SK-N-SH treated with all-trans-retinoic acid at 6 μM for 48 hours (cell line): ENCODE measurements at regions not wholly inside any gene's neighbourhood (a gene's known extent, or its start where the extent isn't known, plus 50 kb on each side); places are given as distances from the start of the nearest gene placed in this dataset.

Experiments
- ATAC-seq: fragments of 200-7000 bp; cut with Tn5 transposase; 3 replicates; pipeline ENCODE4 v1.9.1; 2020; ENCODE audit warnings: mild to moderate bottlenecking, moderate library complexity
- ARNTL ChIP-seq: fragments of 450-650 bp; formaldehyde crosslinking; IDR thresholded peaks from 2 replicates; pipeline ENCODE4 v1.5.0; 2020; ENCODE audit warnings: low read depth, mild to moderate bottlenecking, moderate library complexity, borderline replicate concordance
- BACH2 ChIP-seq: fragments of 250-450 bp; sonication (Bioruptor Pico); IDR thresholded peaks from 2 replicates; pipeline ENCODE4 v1.9.0; 2021; ENCODE audit warnings: mild to moderate bottlenecking, borderline replicate concordance
- CREB5 ChIP-seq: fragments of 250-450 bp; sonication (Bioruptor Pico); IDR thresholded peaks from 2 replicates; pipeline ENCODE4 v1.5.1; 2020; ENCODE audit warnings: low read depth, mild to moderate bottlenecking, moderate library complexity
- CSDC2 ChIP-seq: fragments of 250-450 bp; sonication (Bioruptor Pico); IDR thresholded peaks from 2 replicates; pipeline ENCODE4 v1.5.0; 2020; ENCODE audit warnings: mild to moderate bottlenecking, moderate library complexity
- CSRNP3 ChIP-seq: fragments of 250-450 bp; sonication (Bioruptor Pico); IDR thresholded peaks from 2 replicates; pipeline ENCODE4 v1.5.1; 2021; ENCODE audit warnings: mild to moderate bottlenecking, moderate library complexity
- ESRRG ChIP-seq: fragments of 250-450 bp; sonication (Bioruptor Pico); IDR thresholded peaks from 2 replicates; pipeline ENCODE4 v1.6.1; 2021; ENCODE audit warnings: mild to moderate bottlenecking
- GLIS3 ChIP-seq: fragments of 250-450 bp; sonication (Bioruptor Pico); IDR thresholded peaks from 2 replicates; pipeline ENCODE4 v1.5.0; 2020; ENCODE audit warnings: mild to moderate bottlenecking, moderate library complexity
- ISL1 ChIP-seq: fragments of 250-450 bp; sonication (Bioruptor Pico); IDR thresholded peaks from 2 replicates; pipeline ENCODE4 v2.1.2; 2022; ENCODE audit warnings: mild to moderate bottlenecking, moderate library complexity
- OSR1 ChIP-seq: fragments of 250-450 bp; sonication (Bioruptor Pico); IDR thresholded peaks from 2 replicates; pipeline ENCODE4 v1.8.0; 2022; ENCODE audit warnings: moderate library complexity, mild to moderate bottlenecking, inconsistent platforms
- PATZ1 ChIP-seq: fragments of 250-450 bp; sonication (Bioruptor Pico); IDR thresholded peaks from 2 replicates; pipeline ENCODE4 v1.8.0; 2020; ENCODE audit warnings: mild to moderate bottlenecking, moderate library complexity, borderline replicate concordance
- POU6F1 ChIP-seq: fragments of 250-450 bp; sonication (Bioruptor Pico); IDR thresholded peaks from 2 replicates; pipeline ENCODE4 v1.8.0; 2021; ENCODE audit warnings: low read depth, mild to moderate bottlenecking, moderate library complexity, borderline replicate concordance
- PPARA ChIP-seq: fragments of 250-450 bp; sonication (Bioruptor Pico); IDR thresholded peaks from 2 replicates; pipeline ENCODE4 v1.5.0; 2020; ENCODE audit warnings: mild to moderate bottlenecking, borderline replicate concordance
- SNAI2 ChIP-seq: fragments of 250-450 bp; sonication (Bioruptor Pico); IDR thresholded peaks from 2 replicates; pipeline ENCODE4 v1.5.0; 2020; ENCODE audit warnings: mild to moderate bottlenecking, moderate library complexity
- TCF4 ChIP-seq: fragments of 250-450 bp; sonication (Bioruptor Pico); IDR thresholded peaks from 2 replicates; pipeline ENCODE4 v1.8.0; 2021; ENCODE audit warnings: mild to moderate bottlenecking, moderate library complexity, borderline replicate concordance
- TOX ChIP-seq: fragments of 250-450 bp; sonication (Bioruptor Pico); IDR thresholded peaks from 2 replicates; pipeline ENCODE4 v1.8.0; 2021; ENCODE audit warnings: mild to moderate bottlenecking, moderate library complexity, borderline replicate concordance
- TSHZ2 ChIP-seq: fragments of 250-450 bp; sonication (Bioruptor Pico); IDR thresholded peaks from 2 replicates; pipeline ENCODE4 v1.5.0; 2020; ENCODE audit warnings: mild to moderate bottlenecking, moderate library complexity
- ZC3H10 ChIP-seq: fragments of 250-450 bp; sonication (Bioruptor Pico); IDR thresholded peaks from 2 replicates; pipeline ENCODE4 v1.5.1; 2021; ENCODE audit warnings: mild to moderate bottlenecking, moderate library complexity
- ZFP3 ChIP-seq: fragments of 250-450 bp; sonication (Bioruptor Pico); IDR thresholded peaks from 2 replicates; pipeline ENCODE4 v1.5.0; 2020; ENCODE audit warnings: mild to moderate bottlenecking, moderate library complexity
- ZFP30 ChIP-seq: fragments of 450-650 bp; formaldehyde crosslinking; IDR thresholded peaks from 2 replicates; pipeline ENCODE4 v1.5.0; 2022; ENCODE audit warnings: mild to moderate bottlenecking, moderate library complexity
- ZNF565 ChIP-seq: fragments of 450-650 bp; formaldehyde crosslinking; conservative IDR thresholded peaks from 2 replicates; pipeline ENCODE4 v1.5.0; 2020; ENCODE audit warnings: low read depth, mild to moderate bottlenecking, moderate library complexity
- ZNF70 ChIP-seq: fragments of 450-650 bp; formaldehyde crosslinking; IDR thresholded peaks from 2 replicates; pipeline ENCODE4 v1.5.0; 2020; ENCODE audit warnings: mild to moderate bottlenecking, moderate library complexity

GRCh38 chr3:154729741-154730140 is 299.8 kb upstream of the GPR149 start:
- ATAC-seq: no peak
- TF ChIP-seq CSDC2 (CRISPR knock-in tag) (no peak), TOX (CRISPR knock-in tag) (no peak), ZC3H10 (CRISPR knock-in tag) (no peak), CSRNP3 (CRISPR knock-in tag) (no peak), ZNF70 (CRISPR knock-in tag) (no peak), ARNTL (no peak), PATZ1 (CRISPR knock-in tag) (no peak)
- TF ChIP-seq, all 23 proteins: peak for 0

- TF ChIP-seq BACH2 (CRISPR knock-in tag) (no peak), CREB5 (CRISPR knock-in tag) (no peak), OSR1 (CRISPR knock-in tag) (no peak), ZC3H10 (CRISPR knock-in tag) (no peak), ZFP30 (no peak), PATZ1 (CRISPR knock-in tag) (no peak), ISL1 (no peak), PPARA (no peak)
- ATAC-seq: no peak
Measured at GRCh38 chr3:154728285-154728684, 298.3 kb upstream of the GPR149 start.

- TF ChIP-seq CREB5 (CRISPR knock-in tag): no peak
- no peak for TF ChIP-seq ESRRG
- TF ChIP-seq BACH2 (CRISPR knock-in tag): no peak
- no peak for TF ChIP-seq OSR1 (CRISPR knock-in tag)
- TF ChIP-seq TOX (CRISPR knock-in tag): no peak
- no peak for TF ChIP-seq TCF4 (CRISPR knock-in tag)
- TF ChIP-seq PATZ1 (CRISPR knock-in tag): no peak
- no peak for TF ChIP-seq ZNF565 (CRISPR knock-in tag)
- TF ChIP-seq SNAI2 (CRISPR knock-in tag): no peak
- no peak for TF ChIP-seq CSRNP3 (CRISPR knock-in tag)
- no peak for TF ChIP-seq ZNF70 (CRISPR knock-in tag)
- TF ChIP-seq ZFP3 (CRISPR knock-in tag): no peak
- no peak for TF ChIP-seq TSHZ2 (CRISPR knock-in tag)
- no peak for TF ChIP-seq GLIS3 (CRISPR knock-in tag)
- TF ChIP-seq POU6F1 (CRISPR knock-in tag): no peak
- no peak for ATAC-seq
Measured at GRCh38 chr3:154720921-154721320, 290.9 kb upstream of the GPR149 start.
